A172 (cell line): ENCODE measurements at regions not wholly inside any gene's neighbourhood (a gene's known extent, or its start where the extent isn't known, plus 50 kb on each side); places are given as distances from the start of the nearest gene placed in this dataset.

Experiments
- DNase-seq: peaks from one replicate; pipeline ENCODE4 v3.0.0-alpha.2; 2015; ENCODE audit warnings: low spot score

DNA sequence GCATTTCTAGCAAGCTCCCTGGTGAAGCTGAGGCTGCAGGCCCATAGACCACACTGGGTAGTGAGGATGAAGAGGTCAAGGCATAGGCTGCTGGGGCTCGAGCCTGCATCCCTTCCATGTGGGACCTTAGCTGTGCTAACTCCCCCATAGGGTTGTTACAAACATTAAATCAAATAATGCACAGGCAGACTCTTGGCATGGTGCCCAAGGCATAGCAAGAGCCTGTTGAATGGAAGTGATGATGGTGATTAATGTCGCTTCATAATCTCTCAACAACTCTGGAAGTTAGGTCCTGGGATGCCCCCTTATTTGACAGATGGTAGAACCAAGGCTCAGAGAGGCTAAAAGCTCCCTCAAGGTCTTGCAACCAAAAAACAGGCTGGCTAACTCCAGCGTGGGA is 283.9 kb upstream of the EEF2KMT start:
- no peak for DNase-seq

DNA sequence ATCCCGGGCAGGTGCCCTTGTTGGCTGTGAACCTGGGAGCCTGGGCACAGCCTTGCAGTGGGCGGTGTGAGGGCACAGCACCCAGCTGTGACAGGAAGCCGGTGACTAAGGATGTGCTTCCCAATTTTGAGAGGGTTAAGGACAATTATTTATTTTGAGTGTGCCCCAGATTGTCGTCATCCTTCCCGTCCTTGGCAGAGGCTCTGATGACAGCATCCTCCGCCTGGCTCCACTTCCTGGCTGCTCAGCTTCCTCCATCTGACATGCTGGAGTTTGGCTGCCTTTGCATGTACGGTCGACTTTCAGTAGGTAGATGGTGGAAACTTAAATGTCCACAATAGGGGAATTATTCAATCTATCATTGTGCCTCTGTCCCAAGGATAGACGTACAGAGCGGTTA is 282.4 kb upstream of the EEF2KMT start:
- DNase-seq = no peak

DNA sequence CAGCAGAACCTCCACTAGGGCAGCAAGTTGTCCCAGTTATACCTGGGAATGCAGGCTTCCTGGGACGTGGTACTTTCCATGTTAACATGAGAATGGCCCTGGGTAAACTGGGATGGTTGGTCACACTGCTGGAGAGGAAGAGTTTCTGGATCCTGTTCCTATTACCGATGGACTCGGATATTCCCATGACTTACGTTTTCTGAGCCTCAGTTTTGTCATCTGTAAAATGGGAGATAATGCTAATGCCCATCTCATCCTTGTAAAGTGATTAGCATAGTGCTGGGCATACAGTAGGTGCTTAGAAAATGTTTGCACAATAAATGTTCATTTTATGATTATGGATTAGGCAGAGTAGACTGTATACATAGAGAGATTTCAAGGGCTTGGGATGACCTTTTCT is 280.9 kb upstream of the EEF2KMT start:
- DNase-seq = no peak

DNA sequence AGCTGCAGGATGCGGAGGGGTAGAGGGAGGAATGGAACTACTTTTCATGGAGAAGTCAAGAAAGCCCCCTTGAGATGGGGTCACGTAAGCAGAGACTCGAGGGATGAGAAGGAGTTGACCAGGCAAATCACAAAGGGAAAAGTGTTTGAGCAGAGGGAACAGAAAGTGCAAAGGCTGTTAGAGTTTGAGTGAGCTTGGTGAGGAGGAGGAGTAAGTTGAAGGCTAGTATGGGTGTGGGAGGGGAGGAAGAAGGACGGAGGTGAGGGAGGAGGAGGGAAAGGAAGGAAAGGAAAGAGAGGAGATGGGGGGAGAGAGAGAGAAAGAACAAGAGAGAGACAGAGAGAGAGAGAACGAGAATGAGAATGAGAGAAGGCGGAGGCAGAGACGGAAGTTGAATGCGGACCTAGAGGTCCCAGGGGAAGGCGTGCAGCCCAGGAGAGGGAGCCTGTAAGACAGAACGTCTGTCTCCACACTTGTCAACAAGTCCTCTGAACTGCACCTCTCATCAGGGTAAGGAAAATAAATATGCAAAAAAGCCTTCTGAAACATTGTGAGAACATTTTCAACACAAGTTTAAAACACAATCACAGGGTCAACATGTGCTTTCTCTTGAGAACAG is 279.8 kb upstream of the EEF2KMT start:
- no peak for DNase-seq

DNA sequence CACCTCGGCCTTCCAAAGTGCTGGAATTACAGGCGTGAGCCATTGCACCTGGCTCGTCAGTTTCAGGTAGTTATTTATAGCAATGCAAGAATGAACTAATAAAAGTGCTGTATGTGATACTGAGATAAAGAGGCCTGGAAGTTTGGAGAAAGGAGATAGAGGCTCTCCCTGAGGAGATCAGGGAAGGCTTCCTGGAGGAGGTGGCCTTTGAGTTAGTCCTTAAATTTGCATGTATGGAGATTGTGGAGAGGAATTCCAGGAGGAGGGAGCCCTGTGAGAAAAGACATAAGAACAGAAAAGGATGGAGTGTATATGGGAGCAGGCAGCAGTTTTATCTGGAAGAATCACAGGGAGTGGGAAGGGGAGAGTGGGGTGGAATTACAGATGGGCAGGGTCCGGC is 276.6 kb upstream of the EEF2KMT start:
- no peak for DNase-seq

DNA sequence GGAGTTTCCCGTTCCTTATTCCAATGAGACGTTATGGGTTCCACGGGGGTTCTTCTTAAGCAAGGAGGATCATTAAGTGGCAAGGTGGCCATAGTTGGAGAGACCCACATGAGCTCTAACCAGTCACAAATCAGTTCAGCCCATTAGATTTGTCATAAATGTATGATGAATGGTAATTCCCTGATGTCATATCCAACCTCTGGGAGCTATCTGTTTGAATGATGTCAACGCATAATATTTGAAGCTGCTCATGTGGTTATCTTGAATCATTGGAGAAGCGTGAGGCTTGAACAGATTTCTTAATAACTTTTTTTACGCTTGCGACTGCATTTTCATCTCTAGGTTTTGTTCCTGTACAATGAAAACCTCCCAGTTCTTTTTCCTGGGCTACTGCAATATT is 270.4 kb upstream of the EEF2KMT start:
- DNase-seq = no peak

DNA sequence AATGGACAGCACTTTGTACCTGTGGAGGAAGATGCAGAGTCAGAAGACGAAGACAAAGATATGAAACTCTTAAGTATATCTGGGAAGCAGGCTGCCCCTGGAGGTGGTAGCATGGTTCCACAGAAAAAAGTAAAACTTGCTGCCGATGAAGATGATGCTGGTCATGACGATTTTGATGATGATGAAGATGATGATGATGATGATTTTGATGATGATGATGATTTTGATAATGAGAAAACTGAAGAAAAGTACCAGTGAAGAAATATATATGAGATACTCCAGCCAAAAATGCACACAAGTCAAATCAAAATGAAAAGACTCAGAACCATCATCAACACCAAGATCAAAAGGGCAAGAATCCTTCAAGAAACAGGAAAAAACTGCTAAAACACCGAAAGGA is 268.5 kb upstream of the EEF2KMT start:
- no peak for DNase-seq

DNA sequence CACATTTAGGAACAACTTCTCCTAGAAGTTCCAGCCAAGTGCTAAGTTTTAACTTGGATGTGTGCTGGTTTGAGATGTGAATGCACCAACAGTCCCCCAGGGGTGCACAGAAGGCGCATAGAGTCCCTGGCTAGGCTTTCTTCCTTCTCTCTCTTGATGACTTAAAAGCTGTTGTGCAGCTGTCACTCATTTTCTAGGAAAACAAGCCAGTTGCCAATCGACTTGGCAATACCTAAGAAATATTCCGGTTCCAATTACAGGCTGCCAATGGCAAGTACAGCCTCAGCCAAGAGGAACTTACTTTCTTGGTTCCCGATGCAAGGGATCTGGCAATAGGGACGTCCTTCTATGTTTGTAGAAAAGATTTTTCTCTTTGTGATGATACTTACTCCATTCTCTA is 266.6 kb upstream of the EEF2KMT start:
- DNase-seq = no peak

DNA sequence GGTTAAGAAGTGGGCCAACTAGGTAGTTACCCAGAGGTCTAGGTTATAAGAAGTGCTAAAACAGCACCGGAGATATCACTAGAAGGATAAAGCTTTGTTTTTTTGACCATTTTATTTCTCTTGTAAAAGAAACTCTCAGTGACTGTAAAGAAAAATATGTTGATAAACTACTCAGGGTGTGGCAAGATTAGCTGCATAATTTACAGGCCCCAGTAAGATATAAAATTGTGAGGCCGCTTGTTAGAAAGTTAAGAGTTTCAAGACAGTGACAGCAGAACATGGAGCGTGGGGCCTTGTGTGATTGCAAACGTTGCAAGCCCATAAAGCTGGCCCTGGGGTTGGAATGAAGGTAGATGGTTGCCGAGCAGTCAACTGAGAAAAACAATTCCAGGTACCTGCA is 263.7 kb upstream of the EEF2KMT start:
- no peak for DNase-seq

DNA sequence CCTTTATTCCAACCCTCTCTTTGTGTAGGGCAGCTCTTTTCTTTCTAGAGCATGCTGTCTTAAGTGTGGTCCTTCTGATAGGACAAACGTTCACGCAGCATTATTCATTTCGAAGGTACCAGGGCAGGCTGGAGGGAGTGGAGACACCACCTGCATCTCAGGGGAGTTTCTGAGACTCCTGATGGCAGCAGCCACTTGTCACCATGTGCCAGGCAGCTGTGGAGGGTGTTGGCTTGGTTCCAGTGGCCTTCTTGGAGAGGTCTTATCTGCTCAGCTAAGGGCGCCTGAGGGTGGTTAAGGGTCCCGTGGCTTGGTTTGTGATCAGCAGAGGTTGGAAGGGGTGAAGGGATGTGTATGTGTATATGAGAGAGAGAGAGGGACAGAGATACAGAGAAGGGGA is 257.1 kb upstream of the EEF2KMT start:
- DNase-seq = no peak

DNA sequence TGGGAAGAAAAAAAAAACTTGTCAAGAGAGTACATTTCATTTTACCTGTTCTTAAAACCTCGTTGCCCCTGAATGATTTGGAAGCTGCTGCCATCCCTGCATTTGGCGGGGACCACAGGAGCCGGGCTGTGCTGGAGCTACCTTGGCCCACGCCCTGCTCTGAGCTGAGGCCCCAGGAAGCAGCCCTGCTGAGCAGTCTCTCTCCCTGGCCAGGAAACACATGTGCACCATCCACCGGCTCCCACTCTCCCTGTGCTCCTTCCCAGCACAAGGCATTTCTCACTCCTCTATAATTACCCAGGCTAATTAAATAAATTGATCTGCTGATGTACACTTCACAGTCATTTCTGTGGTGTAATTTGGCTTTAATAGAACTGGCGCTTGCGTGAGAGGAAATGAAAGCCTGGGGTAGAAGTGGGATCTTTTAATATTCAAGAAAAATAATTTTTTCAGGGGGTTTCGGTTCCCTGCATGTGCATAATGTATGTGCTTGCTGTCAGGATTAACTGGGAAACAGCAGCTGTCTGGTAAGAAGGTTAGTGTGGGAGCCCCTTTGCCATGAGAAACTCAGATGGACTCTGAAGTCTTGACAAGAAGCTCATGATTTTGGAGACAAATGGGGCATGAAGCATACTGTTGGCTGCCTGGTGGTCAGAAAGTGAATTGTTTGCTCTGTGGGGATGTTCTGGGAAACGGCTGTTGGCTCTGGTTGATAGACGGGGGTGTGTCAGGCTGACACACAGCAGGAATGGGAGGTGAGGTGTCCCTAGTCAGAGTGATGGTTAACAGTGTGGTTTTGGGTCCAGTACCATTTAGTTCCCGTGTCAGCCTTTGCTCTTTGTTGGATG is 252.3 kb upstream of the EEF2KMT start:
- no peak for DNase-seq

DNA sequence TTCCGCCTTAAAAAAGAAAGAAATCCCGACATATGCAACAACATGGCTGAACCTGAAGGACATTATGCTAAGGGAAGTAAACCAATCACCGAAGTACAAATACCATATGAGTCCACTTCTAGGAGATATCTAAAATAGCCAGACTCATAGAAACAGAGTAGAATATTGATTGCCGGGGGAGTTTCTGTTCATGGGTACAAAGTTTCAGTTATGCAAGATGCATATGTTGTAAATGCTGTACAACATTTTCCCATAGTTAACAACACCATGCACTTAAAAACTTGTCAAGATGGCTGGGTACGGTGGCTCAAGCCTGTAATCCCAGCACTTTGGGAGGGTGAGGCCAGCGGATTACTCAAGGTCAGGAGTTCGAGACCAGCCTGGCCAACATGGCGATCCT is 251.5 kb upstream of the EEF2KMT start:
- DNase-seq = no peak

DNA sequence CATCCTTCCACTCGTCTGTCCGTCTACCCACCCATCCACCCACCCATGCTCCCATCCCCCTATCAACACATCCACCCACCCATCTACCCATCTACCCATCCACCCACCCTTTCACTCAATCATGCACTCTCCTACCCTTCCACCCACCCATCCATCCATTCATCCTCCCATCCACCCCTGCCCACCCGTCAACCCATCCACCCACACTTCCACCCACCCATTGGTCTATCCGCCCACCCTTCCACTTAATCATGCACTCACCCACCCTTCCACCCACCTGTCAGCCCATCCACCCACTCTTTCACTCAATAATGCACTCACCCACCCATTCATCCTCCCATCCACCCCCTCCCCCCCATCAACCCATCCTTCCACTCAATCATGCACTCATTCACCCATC is 250.0 kb upstream of the EEF2KMT start:
- no peak for DNase-seq

DNA sequence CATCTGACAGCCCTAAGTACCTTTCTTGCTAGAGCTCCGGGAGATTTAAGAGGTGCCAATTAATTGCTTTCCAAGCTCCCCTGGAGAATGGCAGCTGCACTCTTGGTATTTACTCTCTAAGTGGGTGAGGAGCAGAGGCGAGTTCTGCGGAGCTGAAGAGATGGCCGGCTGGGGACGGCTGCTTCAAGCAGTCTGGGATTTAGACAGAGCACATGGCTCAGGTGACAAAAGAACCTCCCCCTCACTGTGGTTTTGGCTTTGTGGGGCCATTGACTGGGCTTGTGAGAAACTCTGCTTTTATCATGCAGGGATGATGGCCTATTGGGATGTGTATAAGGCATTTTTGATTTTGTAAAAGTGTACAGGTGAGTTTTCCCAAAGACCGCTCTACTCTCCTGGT is 239.3 kb upstream of the EEF2KMT start:
- no peak for DNase-seq

DNA sequence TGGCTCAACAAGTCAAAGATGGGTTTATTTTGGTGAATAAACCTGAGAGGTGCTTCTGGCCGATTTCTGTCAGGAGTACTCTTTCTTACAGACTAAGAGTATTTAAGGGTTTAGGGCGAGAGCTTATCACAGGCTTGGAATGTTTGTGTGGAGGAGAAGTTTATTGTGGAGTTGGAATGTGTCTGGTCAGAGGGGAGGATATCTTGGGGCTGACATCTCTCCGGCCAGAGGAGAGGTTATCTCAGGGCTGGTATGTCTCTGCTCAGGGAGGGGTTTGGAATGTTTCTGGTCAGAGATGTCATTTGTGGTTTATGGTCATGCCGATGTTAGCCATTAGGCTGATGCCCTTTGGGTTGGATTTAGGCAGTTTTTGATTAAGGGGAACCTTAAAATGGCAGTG is 236.4 kb upstream of the EEF2KMT start:
- no peak for DNase-seq

DNA sequence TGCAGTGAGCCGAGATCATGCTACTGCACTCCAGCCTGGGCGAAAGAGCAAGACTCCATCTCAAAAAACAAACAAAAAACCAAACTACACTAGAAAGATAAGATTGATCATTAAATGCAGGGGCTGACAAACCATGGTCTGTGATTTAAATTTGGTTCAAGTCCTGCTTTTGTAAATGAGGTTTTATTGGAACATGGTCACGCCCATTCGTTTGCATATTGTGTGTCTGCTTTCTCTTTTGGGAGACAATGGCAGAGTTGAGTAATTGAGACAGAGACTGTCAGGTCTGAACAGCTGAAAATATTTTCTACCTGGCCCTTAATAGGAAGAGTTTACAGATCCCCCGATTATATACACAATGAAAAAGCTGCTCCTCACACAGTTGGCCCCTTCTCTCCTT is 235.5 kb upstream of the EEF2KMT start:
- DNase-seq = no peak

DNA sequence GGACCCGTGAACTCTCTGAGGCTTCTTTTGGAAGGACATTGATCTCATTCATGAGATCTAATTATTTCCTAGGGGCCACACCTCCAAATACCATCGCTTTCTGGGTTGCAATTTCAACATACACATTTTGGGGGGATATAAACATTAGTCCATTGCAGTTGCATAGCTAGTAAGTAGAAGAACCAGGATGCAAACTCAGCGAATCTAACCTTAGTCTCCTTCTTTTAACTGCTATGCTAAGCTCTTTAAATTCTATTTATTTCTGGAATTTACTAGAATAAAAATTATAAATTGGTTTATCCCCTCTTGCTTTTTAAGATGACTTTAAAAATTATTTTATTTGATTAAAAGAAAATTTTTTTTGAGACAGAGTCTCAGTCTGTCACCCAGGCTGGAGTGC is 232.5 kb upstream of the EEF2KMT start:
- DNase-seq = no peak

DNA sequence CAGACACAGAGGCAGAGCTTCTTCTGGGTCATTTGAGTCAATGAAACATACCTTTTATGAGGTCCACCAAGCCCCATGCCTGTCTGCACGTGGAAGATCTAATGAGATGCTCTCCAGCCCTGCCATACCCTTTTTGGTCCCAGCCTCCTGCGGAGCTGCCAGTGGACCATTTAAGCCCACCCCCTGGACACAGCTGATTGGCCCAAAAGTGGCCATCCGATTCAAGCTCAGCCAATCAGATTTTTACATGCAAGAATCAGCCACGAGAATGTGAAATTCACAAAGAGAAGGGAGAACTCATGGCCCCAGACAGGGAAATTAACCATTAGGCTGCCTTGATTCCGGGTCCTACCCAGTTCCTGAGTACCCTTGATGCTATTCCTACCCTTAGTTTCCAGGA is 231.0 kb upstream of the EEF2KMT start:
- DNase-seq = no peak

DNA sequence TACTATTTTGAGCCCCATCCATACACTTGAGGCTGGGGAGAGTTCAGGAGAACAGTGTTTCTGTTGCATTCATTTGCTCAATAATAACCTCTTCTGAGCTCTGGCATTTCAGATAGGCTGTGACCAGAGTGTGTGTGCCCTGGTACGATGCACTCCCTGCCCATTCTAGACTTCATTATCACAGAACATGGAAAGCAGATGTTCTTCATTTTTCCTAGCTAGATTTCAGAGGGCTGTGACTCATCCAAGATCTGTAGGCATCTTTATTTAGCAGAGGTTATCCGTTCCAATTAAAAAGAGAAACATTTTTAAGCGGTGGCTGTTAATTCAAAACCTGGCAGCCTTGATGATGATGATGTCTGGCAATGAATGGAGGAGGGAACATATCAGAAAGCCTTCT is 228.8 kb upstream of the EEF2KMT start:
- no peak for DNase-seq

DNA sequence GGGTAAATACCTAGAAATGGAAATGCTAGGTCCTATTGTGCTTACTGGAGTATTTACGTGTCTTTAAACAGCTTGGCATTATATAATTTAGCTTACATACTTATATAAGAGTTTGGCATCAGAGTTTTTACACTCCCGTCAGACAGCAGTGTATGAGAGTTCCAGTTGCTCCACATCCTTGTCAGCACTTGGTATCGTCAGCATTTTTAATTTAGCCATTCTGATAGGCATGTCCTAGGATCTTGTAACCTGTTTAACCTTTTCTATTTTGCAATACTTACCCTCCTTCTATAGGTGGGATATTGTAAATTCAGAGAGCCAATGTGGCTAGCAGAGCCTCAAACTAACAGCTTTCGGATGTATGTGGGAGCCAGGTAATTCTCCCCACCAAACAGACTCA is 228.3 kb upstream of the EEF2KMT start:
- DNase-seq = no peak

DNA sequence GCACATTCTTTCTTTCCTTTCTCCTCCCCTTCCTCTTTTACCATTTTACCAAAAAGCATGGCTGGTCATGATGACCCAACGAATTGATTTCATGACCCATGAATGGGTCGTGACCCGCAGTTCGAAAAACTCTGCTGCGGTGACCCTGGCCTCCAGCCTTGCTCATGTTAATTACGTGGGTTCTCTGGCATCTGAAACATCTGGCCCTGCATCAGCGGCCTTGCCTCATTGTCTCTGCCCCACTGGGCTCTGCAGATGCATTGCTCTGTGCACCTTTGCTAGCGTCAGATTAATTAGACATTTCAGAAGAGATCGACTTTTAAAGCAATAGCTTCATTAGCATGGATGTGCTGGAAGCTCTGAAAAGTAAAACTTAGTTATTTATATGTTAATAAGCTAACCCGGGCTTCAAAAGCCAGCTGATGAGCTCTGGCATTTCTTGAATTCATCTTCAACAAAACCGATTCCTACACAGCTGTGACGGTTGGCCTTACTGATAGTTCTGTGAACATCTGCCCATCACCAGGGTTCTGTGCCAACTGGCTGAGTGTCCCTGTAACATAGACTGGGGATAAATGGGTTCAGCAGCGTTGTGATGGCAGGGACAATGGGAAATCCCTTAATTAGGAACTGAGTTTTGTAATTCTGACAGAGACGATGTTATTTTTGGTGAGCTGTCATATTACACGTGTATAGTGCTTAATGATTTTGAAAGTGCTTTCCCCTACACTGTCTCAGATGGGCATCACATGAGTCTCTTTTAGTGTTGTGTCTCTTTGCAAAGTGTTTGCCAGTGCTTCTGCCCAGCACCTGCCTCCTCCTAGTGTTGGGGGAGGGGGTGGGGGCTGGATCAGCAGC is 225.9 kb upstream of the EEF2KMT start:
- no peak for DNase-seq

DNA sequence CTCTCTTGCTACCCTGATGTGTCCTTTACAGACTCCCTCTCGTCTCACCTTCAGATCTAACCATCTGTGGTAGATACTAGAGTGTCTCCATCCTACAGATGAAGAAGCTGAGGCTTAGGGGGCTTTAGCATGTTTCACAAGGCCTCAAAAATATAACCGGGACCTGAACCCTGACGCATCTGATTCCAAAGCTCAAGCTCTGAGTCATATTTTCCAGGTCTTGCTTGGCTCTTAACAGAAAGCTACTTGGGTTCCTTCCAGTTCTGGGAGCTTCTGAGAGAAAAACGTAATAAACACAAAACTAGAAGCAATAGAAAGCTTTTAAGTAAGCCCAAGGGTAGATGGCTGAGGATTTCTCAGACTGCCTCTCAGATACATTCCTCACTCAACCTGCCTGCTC is 224.3 kb upstream of the EEF2KMT start:
- DNase-seq = no peak

DNA sequence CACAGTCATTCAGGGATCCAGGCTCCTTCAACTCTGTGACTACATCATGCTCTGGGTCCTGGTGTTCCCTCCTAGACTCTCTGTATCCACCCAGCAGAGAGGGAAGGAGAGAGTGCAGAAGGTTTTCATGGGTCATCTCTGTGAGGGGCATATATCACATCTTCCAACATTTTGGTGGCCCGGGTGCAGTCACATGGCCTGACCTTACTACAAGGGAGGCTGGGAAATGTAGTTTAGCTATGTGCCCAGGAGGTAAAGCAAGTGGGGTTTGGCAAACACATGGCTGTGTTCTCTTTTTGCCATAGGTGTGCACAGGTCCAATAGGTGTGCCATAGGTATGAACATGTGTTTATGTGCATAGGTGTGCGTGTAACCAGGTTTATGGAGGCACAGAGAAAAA is 222.2 kb upstream of the EEF2KMT start:
- no peak for DNase-seq
